ENCODE measurements at regions not wholly inside any gene's neighbourhood (a gene's known extent, or its start where the extent isn't known, plus 50 kb on each side); places are given as distances from the start of the nearest gene placed in this dataset.

- Mint-ChIP-seq H3K36me3 (ENCODE audit: low read depth, unreplicated experiment) (no peaks in the 10 kb centered on the region), H3K4me3 (ENCODE audit: unreplicated experiment) (no peak overlapping the region), H3K27me3 (ENCODE audit: unreplicated experiment) (no peaks in the 10 kb centered on the region), H3K9me3 (ENCODE audit: unreplicated experiment) (peaks cover 4% of the 10 kb centered on the region), H3K27ac (ENCODE audit: unreplicated experiment) (no peak overlapping the region), H3K4me1 (ENCODE audit: unreplicated experiment) (no peaks in the 10 kb centered on the region)
- TF ChIP-seq CTCF (IDR thresholded peaks at IDR 0.05; ENCODE audit: unreplicated experiment), result no peak
- no peak for DNase-seq (ENCODE audit: low spot score)
Observed at GRCh38 chr18:72122103-72122502, 422.0 kb downstream of the CBLN2 start.

GRCh38 chr18:72119082-72119481 lies 425.1 kb downstream of the CBLN2 start:
- H3K27me3 Mint-ChIP-seq (ENCODE audit: unreplicated experiment), result no peaks in the 10 kb centered on the region
- peaks cover 9% of the 10 kb centered on the region for H3K9me3 Mint-ChIP-seq (ENCODE audit: unreplicated experiment)
- no peak overlapping the region for H3K27ac Mint-ChIP-seq (ENCODE audit: unreplicated experiment)
- H3K4me3 Mint-ChIP-seq (ENCODE audit: unreplicated experiment), result no peak overlapping the region
- no peaks in the 10 kb centered on the region for H3K36me3 Mint-ChIP-seq (ENCODE audit: low read depth, unreplicated experiment)
- no peaks in the 10 kb centered on the region for H3K4me1 Mint-ChIP-seq (ENCODE audit: unreplicated experiment)
- DNase-seq (ENCODE audit: low spot score), result no peak
- TF ChIP-seq CTCF (IDR thresholded peaks at IDR 0.05; ENCODE audit: unreplicated experiment), result no peak

- H3K4me3 Mint-ChIP-seq (ENCODE audit: unreplicated experiment), result no peak overlapping the region
Observed at GRCh38 chr18:72114801-72115594, 429.1 kb downstream of the CBLN2 start.

GRCh38 chr18:72107647-72108383 lies 436.3 kb downstream of the CBLN2 start:
- no peak for DNase-seq (ENCODE audit: low spot score)
- no peaks in the 10 kb centered on the region for H3K4me1 Mint-ChIP-seq (ENCODE audit: unreplicated experiment)
- H3K27me3 Mint-ChIP-seq (ENCODE audit: unreplicated experiment), result peaks cover 2% of the 10 kb centered on the region
- no peak overlapping the region for H3K4me3 Mint-ChIP-seq (ENCODE audit: unreplicated experiment)
- no peaks in the 10 kb centered on the region for H3K9me3 Mint-ChIP-seq (ENCODE audit: unreplicated experiment)
- H3K27ac Mint-ChIP-seq (ENCODE audit: unreplicated experiment), result no peak overlapping the region
- no peak for TF ChIP-seq CTCF (IDR thresholded peaks at IDR 0.05; ENCODE audit: unreplicated experiment)
- H3K36me3 Mint-ChIP-seq (ENCODE audit: low read depth, unreplicated experiment), result no peaks in the 10 kb centered on the region

More at GRCh38 chr18:72114801-72115594, 429.1 kb downstream of the CBLN2 start:
- Mint-ChIP-seq H3K27me3 (ENCODE audit: unreplicated experiment) (no peaks in the 10 kb centered on the region), H3K4me1 (ENCODE audit: unreplicated experiment) (no peaks in the 10 kb centered on the region), H3K9me3 (ENCODE audit: unreplicated experiment) (peaks cover 9% of the 10 kb centered on the region), H3K36me3 (ENCODE audit: low read depth, unreplicated experiment) (no peaks in the 10 kb centered on the region), H3K27ac (ENCODE audit: unreplicated experiment) (no peak overlapping the region)
- no peak for TF ChIP-seq CTCF (IDR thresholded peaks at IDR 0.05; ENCODE audit: unreplicated experiment)
- no peak for DNase-seq (ENCODE audit: low spot score)

- no peaks in the 10 kb centered on the region for H3K36me3 Mint-ChIP-seq (ENCODE audit: low read depth, unreplicated experiment)
- DNase-seq (ENCODE audit: low spot score), result no peak
- no peak for TF ChIP-seq CTCF (IDR thresholded peaks at IDR 0.05; ENCODE audit: unreplicated experiment)
- no peak overlapping the region for H3K27ac Mint-ChIP-seq (ENCODE audit: unreplicated experiment)
- H3K4me1 Mint-ChIP-seq (ENCODE audit: unreplicated experiment), result no peaks in the 10 kb centered on the region
- H3K4me3 Mint-ChIP-seq (ENCODE audit: unreplicated experiment), result no peak overlapping the region
- peaks cover 2% of the 10 kb centered on the region for H3K27me3 Mint-ChIP-seq (ENCODE audit: unreplicated experiment)
- peaks cover 9% of the 10 kb centered on the region for H3K9me3 Mint-ChIP-seq (ENCODE audit: unreplicated experiment)
Observed at GRCh38 chr18:72104851-72105250, 439.3 kb downstream of the CBLN2 start.

Measured in endothelial cell (in vitro differentiated cells).